Vagina (tissue), 2 donors: ENCODE measurements at regions not wholly inside any gene's neighbourhood (a gene's known extent, or its start where the extent isn't known, plus 50 kb on each side); places are given as distances from the start of the nearest gene placed in this dataset.

Experiments
- CTCF ChIP-seq, 3 experiments: fragments of 450-650 bp in 2 of 3; fragments of 200-600 bp in 1 of 3; sonication (generic) in 1 of 3; IDR thresholded peaks; one replicate each; pipeline ENCODE4 v1.5.1; 2017 to 2019; ENCODE audit warnings: antibody characterized with exemption in 3 of 3, mild to moderate bottlenecking in 2 of 3, moderate library complexity in 2 of 3
- POLR2A ChIP-seq, 2 donors: fragments of 450-650 bp; IDR thresholded peaks; one replicate each; pipeline ENCODE4 v1.6.1; 2017; ENCODE audit warnings: antibody characterized with exemption in 2 of 2, mild to moderate bottlenecking in 2 of 2, moderate library complexity in 2 of 2
- POLR2AphosphoS5 ChIP-seq, 2 donors: sonication (generic); formaldehyde crosslinking; IDR thresholded peaks; one replicate each; pipeline ENCODE4 v1.9.0; 2017; ENCODE audit warnings: antibody characterized with exemption in 2 of 2, mild to moderate bottlenecking in 2 of 2, low read depth in 1 of 2; ENCODE audit not compliant: insufficient read depth in 1 of 2

GRCh38 chr12:30422844-30423243 is 272.8 kb downstream of the IPO8 start:
- TF ChIP-seq CTCF (IDR thresholded peaks at IDR 0.05): no peak
- TF ChIP-seq POLR2AphosphoS5 (IDR thresholded peaks at IDR 0.05; ENCODE audit: insufficient read depth in 1 of 2, low read depth in 1 of 2): no peak
- TF ChIP-seq POLR2A (IDR thresholded peaks at IDR 0.05): no peak
